ENCODE measurements at regions not wholly inside any gene's neighbourhood (a gene's known extent, or its start where the extent isn't known, plus 50 kb on each side); places are given as distances from the start of the nearest gene placed in this dataset.

- POLR2A ChIA-PET, result no interaction called here
Measured at GRCh38 chr5:143892271-143892670, 80.3 kb downstream of the HMHB1 start.

GRCh38 chr5:143892908-143893307 is 80.9 kb downstream of the HMHB1 start:
- ChIA-PET CTCF (no interaction called here), POLR2A (no interaction called here)
- Histone ChIP-seq H3K4me3 (ENCODE audit: low read depth, low read length) (no peak overlapping the region), H3K36me3 (ENCODE audit: control insufficient read depth, insufficient read depth, low read length) (no peaks in the 10 kb centered on the region), H3K27me3 (ENCODE audit: control insufficient read depth, insufficient read depth, low read length) (no peaks in the 10 kb centered on the region)
- no peak for DNase-seq (ENCODE audit: low read depth)
- no peak for TF ChIP-seq CTCF (IDR thresholded peaks at IDR 0.05; ENCODE audit: insufficient read depth, low read depth, low read length)

More at GRCh38 chr5:143892271-143892670, 80.3 kb downstream of the HMHB1 start:
- Histone ChIP-seq H3K36me3 (ENCODE audit: control insufficient read depth, insufficient read depth, low read length) (no peaks in the 10 kb centered on the region), H3K4me3 (ENCODE audit: low read depth, low read length) (no peak overlapping the region), H3K27me3 (ENCODE audit: control insufficient read depth, insufficient read depth, low read length) (no peaks in the 10 kb centered on the region)
- DNase-seq (ENCODE audit: low read depth), result no peak
- TF ChIP-seq CTCF (IDR thresholded peaks at IDR 0.05; ENCODE audit: insufficient read depth, low read depth, low read length), result no peak
- CTCF ChIA-PET, result no interaction called here

GRCh38 chr5:143893638-143894037 is 81.7 kb downstream of the HMHB1 start:
- ChIA-PET CTCF (no interaction called here), POLR2A (no interaction called here)
- H3K4me3 ChIP-seq (ENCODE audit: low read depth, low read length), result no peak overlapping the region
- no peak for DNase-seq (ENCODE audit: low read depth)
- no peaks in the 10 kb centered on the region for H3K27me3 ChIP-seq (ENCODE audit: control insufficient read depth, insufficient read depth, low read length)
- H3K36me3 ChIP-seq (ENCODE audit: control insufficient read depth, insufficient read depth, low read length), result no peaks in the 10 kb centered on the region
- no peak for TF ChIP-seq CTCF (IDR thresholded peaks at IDR 0.05; ENCODE audit: insufficient read depth, low read depth, low read length)

- ChIA-PET CTCF (interaction anchor here (1.8 kb wide), 1 partner anchor 8 kb away, joined by 4 read pairs; no protein-coding TSS in a partner anchor), POLR2A (no interaction called here)
- Histone ChIP-seq H3K36me3 (ENCODE audit: control insufficient read depth, insufficient read depth, low read length) (no peaks in the 10 kb centered on the region), H3K4me3 (ENCODE audit: low read depth, low read length) (no peak overlapping the region), H3K27me3 (ENCODE audit: control insufficient read depth, insufficient read depth, low read length) (no peaks in the 10 kb centered on the region)
- no peak for DNase-seq (ENCODE audit: low read depth)
- TF ChIP-seq CTCF (IDR thresholded peaks at IDR 0.05; ENCODE audit: insufficient read depth, low read depth, low read length), result no peak
Measured at GRCh38 chr5:143896516-143896915, 84.6 kb downstream of the HMHB1 start.

- no peak for DNase-seq (ENCODE audit: low read depth)
- no peak overlapping the region for H3K4me3 ChIP-seq (ENCODE audit: low read depth, low read length)
- H3K27me3 ChIP-seq (ENCODE audit: control insufficient read depth, insufficient read depth, low read length), result no peaks in the 10 kb centered on the region
- H3K36me3 ChIP-seq (ENCODE audit: control insufficient read depth, insufficient read depth, low read length), result no peaks in the 10 kb centered on the region
- ChIA-PET POLR2A (no interaction called here), CTCF (interaction anchor here (1.8 kb wide), 1 partner anchor 8 kb away, joined by 4 read pairs; no protein-coding TSS in a partner anchor)
- no peak for TF ChIP-seq CTCF (IDR thresholded peaks at IDR 0.05; ENCODE audit: insufficient read depth, low read depth, low read length)
Measured at GRCh38 chr5:143896966-143897365, 85.0 kb downstream of the HMHB1 start.
